ENCODE measurements at regions not wholly inside any gene's neighbourhood (a gene's known extent, or its start where the extent isn't known, plus 50 kb on each side); places are given as distances from the start of the nearest gene placed in this dataset.

DNA sequence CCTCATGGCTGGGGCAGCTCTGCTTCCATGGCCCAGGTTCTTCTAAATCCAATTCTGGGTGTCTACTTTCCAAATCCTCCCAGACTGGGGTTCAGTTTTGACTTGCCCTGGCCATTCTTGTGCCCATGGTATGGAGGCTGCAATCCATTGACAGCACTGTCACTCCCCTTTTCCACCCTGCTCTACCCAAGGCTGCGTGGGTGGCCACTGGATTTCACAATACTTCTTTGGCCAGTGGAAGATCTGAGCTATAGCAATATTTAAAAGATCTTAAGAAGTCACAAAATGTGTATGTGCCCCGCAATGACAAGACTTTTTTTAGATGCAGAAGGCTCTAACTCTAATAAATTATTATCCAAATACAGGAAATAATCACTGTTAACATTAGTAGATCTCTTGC is 329.4 kb upstream of the CCL2 start:
- TF ChIP-seq YY1 (IDR thresholded peaks at IDR 0.05; ENCODE audit: insufficient read depth, insufficient read length) (no peak), ZNF274 (IDR thresholded peaks at IDR 0.05; ENCODE audit: low read depth, low read length) (no peak)
